Ovary (tissue), 3 donors: ENCODE measurements at regions not wholly inside any gene's neighbourhood (a gene's known extent, or its start where the extent isn't known, plus 50 kb on each side); places are given as distances from the start of the nearest gene placed in this dataset.

ENCODE experiments used
- CTCF ChIP-seq, 3 donors: fragments of 450-650 bp in 2 of 3; fragments of 200-600 bp in 1 of 3; IDR thresholded peaks; one replicate each; pipeline versions ENCODE4 v1.5.1 to v1.8.0; 2016 to 2022; ENCODE audit warnings: antibody characterized with exemption in 3 of 3, mild to moderate bottlenecking in 1 of 3
- EP300 ChIP-seq: sonication (generic); formaldehyde crosslinking; IDR thresholded peaks from one replicate; pipeline ENCODE4 v1.6.1; 2017; ENCODE audit warnings: antibody characterized with exemption
- POLR2A ChIP-seq: fragments of 450-650 bp; IDR thresholded peaks from one replicate; pipeline ENCODE4 v1.6.1; 2017; ENCODE audit warnings: antibody characterized with exemption, mild to moderate bottlenecking, moderate library complexity
- donor health status: DM: no; HTN: no; CAD: no.

GRCh38 chr4:181364504-181364903, 878.7 kb upstream of the TENM3 start:
- TF ChIP-seq CTCF (IDR thresholded peaks at IDR 0.05) (no peak), EP300 (no peak), POLR2A (no peak)
